NCI-H2196 (cell line): ENCODE measurements at regions not wholly inside any gene's neighbourhood (a gene's known extent, or its start where the extent isn't known, plus 50 kb on each side); places are given as distances from the start of the nearest gene placed in this dataset.

Source experiments
- DNase-seq: peaks from one replicate; lab custom pipeline; 2025; ENCODE audit not compliant: unreplicated experiment; lab: John Stamatoyannopoulos, UW

DNA sequence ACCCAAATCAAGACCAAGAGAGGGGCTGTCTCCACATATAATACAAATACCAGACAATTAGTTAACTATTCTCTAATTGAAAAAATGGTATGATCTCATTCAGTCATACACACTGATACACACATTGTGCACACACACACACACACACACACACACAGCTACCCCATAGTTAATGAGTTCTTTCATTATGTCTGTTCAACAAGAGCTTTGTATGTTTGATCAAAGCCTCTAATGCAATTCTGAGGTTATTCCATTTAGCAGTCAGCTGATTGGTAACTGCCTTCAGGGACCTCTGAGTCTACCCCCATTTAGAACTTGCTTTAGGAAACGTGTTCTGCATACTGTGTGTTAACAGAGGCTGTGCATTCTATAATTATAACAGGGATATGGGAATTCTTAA lies 741.4 kb upstream of the LRRTM4 start:
- no peak for DNase-seq

DNA sequence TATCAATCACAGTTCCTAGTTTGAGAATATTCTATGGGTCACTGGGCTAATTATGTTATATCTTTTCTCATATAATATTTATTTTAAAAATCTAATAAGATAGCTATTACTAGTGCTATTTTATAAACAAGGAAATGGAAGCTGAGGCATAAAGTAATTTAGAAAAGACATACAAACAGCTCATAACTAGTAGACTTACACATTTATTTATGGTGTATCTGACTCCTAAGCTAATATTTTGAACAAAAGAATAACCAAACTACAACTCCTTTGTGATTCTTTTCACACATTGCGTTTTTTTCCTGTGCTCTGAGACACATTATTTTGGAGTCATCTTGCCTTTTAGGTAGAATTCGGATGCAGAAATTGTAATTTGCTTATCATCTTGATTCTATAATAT lies 742.0 kb upstream of the LRRTM4 start:
- no peak for DNase-seq

DNA sequence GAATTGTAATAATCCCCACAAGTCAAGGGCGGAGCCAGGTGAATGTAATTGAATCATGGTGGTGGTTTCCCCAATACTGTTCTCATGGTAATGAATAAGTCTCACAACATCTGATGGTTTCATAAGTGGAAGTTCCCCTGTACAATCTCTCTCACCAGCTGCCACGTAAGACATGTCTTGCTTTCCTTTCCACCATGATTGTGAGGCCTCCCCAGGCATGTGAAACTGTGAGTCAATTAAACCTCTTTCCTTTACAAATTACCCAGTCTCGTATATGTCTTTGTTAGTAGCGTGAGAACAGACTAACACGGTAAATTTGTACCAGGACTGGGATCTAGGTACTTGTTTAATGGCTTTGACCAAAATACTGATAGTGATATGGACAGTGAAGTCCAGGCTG lies 744.3 kb upstream of the REG3G start:
- DNase-seq, result no peak

DNA sequence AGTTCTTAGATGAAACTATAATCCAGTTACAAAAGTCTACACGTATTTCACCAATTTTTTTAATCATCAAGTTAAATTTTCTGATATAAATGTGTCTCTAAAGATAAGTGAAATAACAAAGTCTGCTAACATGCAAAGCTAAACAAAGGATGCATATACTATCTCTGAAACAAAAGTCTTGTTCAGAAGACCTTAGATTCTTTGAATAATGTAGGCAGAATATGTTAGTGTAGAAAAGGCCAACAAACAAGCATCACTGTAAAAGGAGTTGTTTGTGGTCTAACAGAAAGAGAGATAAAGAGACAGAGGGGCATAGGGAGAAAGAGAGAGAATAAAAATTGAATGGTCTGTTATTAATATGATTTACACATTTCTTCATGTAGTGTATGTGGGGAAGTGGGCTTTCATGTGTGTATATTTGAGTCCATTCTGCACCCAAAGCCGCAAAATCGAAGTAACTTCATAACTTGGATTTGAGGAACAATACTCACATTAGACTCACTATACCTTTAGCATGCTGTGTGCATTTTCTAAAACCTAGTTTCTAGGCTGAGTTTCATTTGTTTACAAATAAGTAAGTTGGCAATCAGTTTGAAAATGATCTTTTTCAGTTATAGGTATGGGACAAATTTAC lies 734.8 kb upstream of the REG3G start:
- no peak for DNase-seq

DNA sequence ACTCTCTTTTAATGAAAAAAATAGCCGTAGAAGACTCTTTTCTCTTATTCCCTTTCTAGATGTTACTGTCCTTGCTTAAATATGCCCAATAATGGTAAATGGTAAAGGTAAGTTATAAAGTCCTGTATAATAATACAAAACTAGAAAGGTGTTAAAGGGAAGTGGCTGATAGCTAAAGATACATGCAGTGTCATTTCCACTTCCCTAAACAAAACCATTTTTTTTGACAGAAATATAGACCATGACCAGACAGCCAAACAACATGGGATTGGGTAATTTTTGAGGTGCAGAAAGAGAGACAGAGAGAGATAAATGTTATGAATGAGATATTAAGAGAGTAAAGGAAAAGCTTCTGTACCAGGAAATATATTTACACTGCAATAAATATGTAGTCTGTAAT lies 731.7 kb upstream of the REG3G start:
- no peak for DNase-seq

DNA sequence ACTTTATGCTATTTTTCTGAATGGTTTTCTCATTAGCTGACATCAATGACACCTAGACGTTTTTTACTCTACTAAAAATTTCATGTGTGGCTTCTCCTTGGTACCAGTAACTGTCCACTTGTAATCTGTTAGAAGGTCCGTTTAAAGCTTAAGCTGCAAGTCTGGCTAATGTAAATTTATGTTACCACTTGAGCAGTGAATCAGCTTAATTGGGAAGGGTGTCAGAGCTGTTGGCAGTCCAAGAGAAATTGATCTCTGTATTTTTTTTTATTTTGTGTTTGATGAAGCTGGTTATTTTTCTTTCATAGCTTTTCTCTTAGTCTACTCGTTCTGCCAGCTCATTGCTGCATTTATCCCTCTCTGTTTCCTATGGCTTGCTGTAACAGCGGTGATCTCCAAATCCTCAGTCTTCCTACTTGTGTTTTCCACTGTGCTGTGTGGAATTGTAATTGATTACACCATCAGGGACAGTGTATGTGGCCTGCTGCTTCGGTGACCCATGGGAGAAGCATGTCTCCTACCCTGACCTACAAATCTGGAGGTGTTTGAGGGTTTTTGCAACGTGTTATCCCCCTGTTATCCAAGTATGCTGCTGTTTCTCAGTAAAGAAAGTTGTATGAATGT lies 724.2 kb upstream of the REG3G start:
- no peak for DNase-seq

DNA sequence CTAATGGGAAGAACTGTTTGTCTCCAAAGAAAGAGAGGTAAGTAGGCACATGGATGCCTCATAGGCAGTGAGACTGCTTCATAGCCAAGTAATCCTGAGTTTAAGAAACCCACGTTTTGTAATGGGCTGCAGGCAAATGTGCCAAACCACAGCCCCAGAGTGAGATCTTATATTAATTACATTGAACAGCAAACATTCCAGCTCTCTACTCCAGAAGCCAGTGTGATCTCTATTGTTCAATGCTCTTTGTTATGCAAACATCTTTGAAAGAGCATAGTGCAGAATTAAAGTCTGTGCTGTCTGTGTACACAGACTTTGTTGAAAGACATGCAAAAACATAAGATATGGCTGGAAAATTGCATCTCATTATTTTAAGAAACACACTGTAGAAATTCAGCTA lies 720.8 kb upstream of the REG3G start:
- no peak for DNase-seq

DNA sequence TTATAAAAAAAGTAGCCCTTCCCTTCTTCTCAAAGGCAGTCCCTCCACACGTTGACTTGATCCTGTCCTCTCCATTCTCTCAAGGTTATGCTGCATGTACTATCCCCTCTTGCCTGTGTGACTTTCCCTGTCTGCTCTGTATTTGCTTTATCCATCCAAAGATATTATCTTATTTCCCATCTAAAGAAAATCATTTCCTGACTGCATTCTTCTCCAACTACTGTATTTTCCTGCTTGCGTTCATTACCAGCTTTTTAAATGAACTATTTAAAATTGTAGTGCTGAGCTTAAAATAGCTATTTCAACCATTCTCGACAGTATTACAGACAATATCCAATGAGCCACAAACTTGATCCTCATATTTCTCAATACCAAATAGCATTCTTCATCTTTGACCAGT lies 716.0 kb upstream of the REG3G start:
- DNase-seq, result no peak

DNA sequence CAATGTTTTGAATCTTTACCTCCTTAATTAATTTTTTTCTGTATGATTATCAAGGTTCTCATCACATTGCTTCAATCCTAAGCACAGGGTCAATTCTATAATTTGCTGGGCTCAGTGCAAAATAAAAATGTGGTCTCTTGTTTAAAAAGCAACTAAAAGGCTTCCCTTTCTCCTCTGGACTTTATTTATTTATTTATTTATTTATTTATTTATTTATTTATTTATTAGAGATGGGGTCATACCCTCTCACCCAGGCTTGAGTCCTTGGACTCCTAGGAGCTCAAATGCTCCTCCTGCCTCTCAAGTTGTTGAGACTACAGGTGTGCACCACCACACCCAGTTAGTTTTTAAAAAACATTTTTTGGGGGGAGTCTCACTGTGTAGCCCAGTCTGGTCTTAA lies 710.1 kb upstream of the REG3G start:
- no peak for DNase-seq

DNA sequence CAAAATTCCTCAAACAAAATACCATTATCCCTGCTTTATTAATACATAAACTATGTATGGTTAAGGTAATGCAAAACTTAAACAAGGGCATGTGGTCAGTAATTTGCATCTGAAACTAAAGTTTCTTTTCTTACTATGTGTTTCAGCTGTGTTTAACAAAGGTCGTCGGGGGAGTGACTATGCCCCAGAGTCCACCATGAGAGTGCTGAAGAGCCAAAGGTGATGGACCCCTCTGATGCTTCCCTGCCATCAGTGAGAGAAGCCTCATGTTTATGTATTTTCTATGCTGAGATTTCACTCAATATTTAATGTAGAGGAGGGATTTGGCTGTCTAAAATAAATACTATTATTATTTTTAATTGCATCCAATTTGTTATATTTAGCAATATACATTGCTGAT lies 707.2 kb upstream of the REG3G start:
- no peak for DNase-seq

DNA sequence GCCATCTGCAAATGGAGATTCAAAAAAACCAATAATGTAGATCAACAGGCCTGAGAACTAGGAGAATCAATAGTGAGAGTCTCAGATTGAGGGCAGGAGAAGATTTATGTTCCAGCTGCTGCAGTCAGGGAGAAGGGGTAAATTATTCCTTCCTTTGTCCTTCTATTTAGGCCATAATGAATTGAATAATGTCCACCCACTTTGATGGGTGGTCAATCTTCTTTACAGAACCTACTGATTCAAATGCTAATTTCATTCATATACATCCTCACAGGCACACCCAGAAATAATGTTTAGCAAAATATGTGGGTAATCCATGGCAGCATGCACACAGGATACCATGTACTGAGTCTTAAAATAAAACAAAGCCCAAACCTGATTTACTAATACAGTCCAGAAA lies 695.3 kb upstream of the REG3G start:
- DNase-seq, result no peak

DNA sequence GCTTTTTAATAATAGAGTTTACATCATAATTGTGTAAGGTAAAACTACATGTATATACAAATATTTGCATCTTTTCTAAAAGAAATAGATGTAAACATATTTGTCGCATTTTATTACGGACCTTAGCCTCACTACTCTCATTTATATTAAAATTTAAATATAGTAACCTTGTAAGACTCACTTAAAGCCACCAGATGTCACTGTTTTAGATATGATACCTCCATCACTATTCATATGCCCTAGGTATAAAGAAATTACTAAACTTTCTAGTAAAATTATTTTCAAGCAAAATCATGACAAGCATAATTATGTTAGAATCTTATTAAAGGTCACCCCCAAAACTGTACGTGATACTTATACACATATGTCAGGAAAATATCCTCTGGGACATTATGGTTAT lies 674.3 kb upstream of the REG3G start:
- no peak for DNase-seq

DNA sequence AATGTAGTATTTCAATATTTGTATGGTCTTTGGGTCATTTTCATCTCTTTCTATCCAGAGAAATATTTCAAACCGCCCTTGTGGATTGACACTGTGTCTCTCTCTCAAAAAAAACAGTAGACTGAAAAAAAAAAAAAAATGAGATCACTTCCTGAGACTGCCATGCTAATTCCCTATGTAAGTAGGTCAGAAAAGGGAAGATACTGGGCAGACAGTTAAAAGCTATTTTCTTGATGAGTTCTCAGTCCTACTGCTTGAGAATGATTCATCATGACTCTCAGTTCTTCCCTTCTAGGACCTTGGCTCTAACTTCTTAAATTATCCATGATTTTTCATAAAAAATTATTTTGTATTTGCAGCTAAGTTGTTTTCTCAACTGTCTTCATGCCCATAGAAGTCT lies 672.3 kb upstream of the REG3G start:
- no peak for DNase-seq

DNA sequence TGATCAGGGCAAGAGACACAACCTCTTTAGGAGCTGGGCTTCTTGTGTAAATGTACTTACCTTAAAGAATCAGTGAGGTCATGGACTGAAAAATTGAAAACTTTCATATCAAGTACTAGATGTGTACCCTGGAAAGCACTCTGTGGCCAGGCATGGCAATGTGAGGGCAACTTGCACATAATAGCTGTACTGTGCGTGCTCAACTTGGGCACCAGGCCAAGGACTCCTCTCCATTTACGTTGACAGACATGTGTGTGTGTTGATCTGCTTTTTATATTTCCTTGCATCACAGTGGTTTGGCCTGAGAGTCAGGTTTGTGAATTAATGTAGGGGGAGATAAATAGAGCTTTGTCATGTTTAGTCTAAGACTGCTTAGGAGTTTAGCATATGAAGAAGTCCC lies 669.5 kb upstream of the REG3G start:
- no peak for DNase-seq

DNA sequence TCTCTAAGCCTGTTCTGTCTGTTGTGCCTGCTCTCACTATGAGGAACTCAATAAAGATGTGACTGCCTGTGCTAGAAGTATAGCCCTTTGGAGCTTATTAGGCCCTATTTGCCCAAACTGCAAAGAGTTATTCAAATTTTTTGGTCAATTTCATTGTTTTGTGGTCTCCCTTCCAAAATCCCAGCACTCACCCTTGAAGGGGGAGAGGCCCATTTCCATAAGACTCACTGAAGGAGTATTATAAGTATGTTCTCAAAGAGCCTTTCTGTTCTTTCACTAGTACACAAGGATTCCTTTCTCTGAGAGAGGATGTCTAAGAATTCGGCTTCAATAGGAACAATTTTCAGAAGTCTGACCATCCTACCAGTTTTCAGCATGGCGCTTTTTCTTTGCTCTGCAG lies 641.9 kb upstream of the REG3G start:
- DNase-seq, result no peak

DNA sequence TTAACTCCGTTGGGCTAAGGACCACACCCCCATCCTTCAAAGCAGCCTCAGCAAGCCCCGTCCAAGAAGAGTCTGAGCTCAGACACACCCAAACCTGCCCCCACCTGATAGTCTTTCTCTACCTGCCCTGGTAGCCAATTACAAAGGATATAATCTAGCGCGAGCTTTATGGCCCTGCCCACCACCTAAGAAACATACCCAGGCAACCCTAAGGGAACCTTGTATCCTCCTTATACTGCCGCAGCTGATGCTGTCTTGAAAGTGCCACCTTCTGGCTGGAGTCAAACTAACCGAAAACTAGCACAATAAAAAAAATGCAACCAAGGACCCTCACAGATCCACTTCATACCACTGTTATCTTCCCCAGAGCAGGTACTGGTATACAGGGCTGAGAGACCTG lies 628.3 kb upstream of the REG3G start:
- DNase-seq, result no peak

DNA sequence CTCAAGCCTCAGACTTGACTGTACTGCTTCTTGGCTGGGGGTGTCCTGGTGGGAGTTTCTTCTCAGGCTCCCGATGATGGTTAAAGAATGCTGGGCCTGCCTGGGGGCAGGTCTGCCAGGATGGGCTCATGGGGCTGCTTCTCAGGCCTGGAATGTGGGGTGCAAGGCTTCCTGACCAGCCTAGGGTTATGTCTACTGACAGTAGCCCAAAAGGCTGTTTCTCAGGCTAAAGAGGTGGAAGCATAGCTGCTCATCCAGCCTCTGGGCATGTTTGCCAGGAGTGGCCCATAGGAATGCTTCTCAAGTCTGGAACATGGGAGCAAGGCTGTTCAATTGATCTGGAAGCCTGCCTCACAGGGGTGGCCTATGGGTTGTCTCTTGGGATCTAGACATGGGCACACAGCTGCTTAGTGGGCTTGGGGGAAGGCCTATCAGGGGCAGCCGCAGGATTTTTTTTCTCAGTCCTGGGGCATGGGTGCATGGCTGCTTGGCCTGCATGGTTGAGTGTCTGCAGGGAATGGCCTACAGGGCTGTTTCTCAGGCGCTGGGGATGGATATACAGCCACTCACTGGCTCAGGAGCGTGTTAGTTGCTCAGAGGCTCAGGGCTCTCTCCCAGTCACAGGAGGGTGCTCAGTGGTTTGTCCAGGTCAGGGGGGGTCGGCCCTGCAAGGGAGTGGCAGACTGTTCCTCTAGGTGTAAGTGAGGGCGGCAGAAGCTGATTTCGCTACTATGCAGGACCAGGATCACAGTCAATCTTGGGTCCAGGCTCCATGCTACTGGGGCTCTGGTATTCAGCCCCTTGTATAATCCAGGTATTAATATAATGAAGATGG lies 617.3 kb upstream of the REG3G start:
- no peak for DNase-seq

DNA sequence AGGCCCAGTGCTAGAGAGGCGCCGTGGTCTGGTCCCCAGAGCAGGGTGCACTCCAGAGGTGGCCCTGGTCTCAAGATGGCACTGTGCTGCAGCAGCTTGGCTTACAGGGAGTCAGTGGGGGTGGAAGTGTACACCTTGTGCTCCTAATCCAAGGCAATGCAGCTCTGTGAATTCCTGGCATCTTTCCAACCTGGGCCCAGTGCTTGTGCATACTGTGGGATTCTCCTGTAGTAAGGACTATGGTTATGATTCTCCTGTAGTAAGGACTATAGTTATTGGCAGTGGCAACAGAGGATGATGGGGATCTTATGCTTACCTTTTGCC lies 616.7 kb upstream of the REG3G start:
- DNase-seq, result no peak

DNA sequence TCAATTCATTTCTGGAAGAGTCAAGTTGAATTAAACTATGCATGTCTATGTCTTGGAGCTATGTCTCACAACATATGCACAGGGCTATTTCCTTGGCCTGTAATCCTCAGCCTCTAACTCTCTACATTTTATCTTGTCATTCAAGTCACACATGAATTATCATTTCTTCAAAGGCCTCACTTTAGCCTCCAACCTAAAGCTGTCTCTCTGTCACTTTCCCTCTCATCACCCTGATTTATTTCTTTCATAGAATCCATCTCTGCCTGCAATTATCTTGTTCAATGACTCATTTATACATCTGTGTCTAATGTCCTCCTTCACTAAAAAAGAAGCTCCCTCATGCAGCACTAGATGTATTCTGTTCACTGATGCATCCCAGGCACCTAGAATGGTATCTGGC lies 614.2 kb upstream of the REG3G start:
- no peak for DNase-seq

DNA sequence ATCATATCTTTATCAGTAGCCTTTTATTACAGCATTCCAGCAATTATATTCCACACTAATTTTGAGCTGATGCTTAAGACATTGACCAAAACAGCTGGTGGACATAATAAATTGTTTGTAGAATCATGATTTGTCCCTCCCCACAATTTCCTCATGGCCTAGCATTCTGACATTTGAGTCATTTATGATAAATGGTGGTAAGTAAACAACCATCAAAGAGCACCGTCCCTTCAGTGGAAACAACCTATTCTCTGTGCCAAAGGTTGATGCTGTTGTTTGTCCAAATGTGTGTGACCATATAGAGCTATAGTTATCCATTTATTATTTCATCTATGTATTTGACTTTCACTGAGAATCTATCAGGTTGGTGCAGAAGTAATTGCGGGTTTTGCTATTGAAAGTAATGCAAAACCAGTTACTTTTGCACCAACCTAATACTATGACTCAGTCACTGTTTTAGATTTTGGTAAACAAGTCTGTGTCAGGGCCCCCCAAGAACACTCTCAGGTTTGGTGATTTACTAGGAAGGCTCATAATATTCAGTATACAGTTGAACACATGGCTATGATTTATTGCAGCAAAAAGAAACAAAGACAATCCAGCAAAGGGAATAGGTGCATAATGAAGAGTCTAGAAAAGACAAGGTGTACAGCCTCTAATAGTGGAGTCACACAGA lies 608.7 kb upstream of the REG3G start:
- no peak for DNase-seq

DNA sequence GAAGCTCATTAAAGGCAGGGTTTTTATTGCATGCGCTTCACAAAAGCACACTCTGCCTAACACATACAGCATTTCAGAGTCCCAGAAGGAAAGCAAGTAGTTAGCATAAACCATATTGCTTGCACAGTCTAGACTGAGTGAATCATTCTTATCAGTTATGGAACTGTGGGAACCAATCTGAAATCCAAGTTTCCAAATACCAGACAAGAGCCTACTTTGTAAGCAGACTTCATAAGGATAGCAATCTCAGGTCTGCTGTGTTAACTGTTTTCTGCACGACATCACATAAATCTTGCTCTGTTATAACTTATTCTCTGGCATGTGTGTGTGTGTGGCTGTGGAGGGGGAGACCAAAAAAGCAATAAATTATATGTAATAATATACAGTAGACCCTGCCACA lies 608.1 kb upstream of the REG3G start:
- DNase-seq, result no peak

DNA sequence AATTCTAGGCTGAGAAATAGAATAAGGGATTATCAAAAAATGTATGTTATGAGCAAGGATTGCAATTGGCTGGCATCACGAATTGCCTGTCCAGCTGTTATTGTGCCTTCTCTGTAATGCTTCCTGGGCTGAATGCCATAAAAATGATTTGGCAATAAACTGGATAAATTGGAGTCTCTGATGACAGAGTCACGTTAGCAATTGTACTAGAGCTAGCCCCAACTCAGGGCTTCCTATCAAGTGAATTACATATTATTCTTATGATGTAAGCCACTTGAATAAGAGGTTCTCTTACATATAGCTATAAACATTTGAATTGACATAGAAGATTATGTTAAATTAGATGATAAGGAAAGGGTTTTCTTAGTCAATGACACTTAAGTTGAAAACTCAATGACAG lies 607.5 kb upstream of the REG3G start:
- no peak for DNase-seq
